HCT116 (cell line): ENCODE measurements at regions not wholly inside any gene's neighbourhood (a gene's known extent, or its start where the extent isn't known, plus 50 kb on each side); places are given as distances from the start of the nearest gene placed in this dataset.

Experiments
- CBX3 ChIP-seq: IDR thresholded peaks from 2 replicates; pipeline ENCODE4 v1.6.1; 2012; ENCODE audit warnings: low read depth
- CEBPB ChIP-seq: IDR thresholded peaks from 2 replicates; pipeline ENCODE4 v1.6.1; 2012; ENCODE audit warnings: low read depth
- EGR1 ChIP-seq: IDR thresholded peaks from 2 replicates; pipeline ENCODE4 v1.6.1; 2012; ENCODE audit warnings: low read depth
- EZH2 ChIP-seq: fragments of 200-600 bp; sonication (generic); IDR thresholded peaks from 2 replicates; pipeline ENCODE4 v1.6.1; 2017; ENCODE audit warnings: antibody characterized with exemption, mixed run types
- EZH2phosphoT487 ChIP-seq: fragments of 200-600 bp; IDR thresholded peaks from 2 replicates; pipeline ENCODE4 v1.6.1; 2018; ENCODE audit warnings: antibody characterized with exemption, borderline replicate concordance
- POLR2A ChIP-seq: IDR thresholded peaks from 2 replicates; pipeline ENCODE4 v1.7.0; 2011; ENCODE audit warnings: borderline replicate concordance; ENCODE audit not compliant: insufficient read depth, insufficient read length; ENCODE audit errors: extremely low read depth
- POLR2AphosphoS5 ChIP-seq: IDR thresholded peaks from 2 replicates; pipeline ENCODE4 v1.6.1; 2011; ENCODE audit warnings: mild to moderate bottlenecking, low read depth, low read length, moderate library complexity
- RAD21 ChIP-seq: IDR thresholded peaks from 2 replicates; pipeline ENCODE4 v1.6.1; 2012; ENCODE audit warnings: low read depth, mild to moderate bottlenecking
- REST ChIP-seq: IDR thresholded peaks from 2 replicates; pipeline ENCODE4 v1.6.1; 2012; ENCODE audit warnings: low read depth
- SIN3A ChIP-seq: IDR thresholded peaks from 2 replicates; pipeline ENCODE4 v1.6.1; 2012; ENCODE audit warnings: low read depth
- SP1 ChIP-seq: IDR thresholded peaks from 2 replicates; pipeline ENCODE4 v1.6.1; 2012; ENCODE audit warnings: low read depth
- TF ChIP-seq, protein P1 (sequence below), 3 experiments: fragments of 200-600 bp in 1 of 3; sonication (generic) in 1 of 3; IDR thresholded peaks in 2 of 3; conservative IDR thresholded peaks in 1 of 3; 2 replicates each; pipeline ENCODE4 v1.5.1; 2012 to 2017; ENCODE audit warnings: low read depth in 2 of 3, low read length in 2 of 3, antibody characterized with exemption in 1 of 3, borderline replicate concordance in 1 of 3, control low read depth in 1 of 3, mild to moderate bottlenecking in 1 of 3, mixed read lengths in 1 of 3, mixed run types in 1 of 3, moderate library complexity in 1 of 3; ENCODE audit not compliant: insufficient read depth in 1 of 3
- TF ChIP-seq, protein P2 (sequence below): IDR thresholded peaks from 2 replicates; pipeline ENCODE4 v1.6.1; 2012
- TF ChIP-seq, protein P3 (sequence below): IDR thresholded peaks from 2 replicates; pipeline ENCODE4 v1.6.1; 2012

- TF ChIP-seq, protein P1, sequence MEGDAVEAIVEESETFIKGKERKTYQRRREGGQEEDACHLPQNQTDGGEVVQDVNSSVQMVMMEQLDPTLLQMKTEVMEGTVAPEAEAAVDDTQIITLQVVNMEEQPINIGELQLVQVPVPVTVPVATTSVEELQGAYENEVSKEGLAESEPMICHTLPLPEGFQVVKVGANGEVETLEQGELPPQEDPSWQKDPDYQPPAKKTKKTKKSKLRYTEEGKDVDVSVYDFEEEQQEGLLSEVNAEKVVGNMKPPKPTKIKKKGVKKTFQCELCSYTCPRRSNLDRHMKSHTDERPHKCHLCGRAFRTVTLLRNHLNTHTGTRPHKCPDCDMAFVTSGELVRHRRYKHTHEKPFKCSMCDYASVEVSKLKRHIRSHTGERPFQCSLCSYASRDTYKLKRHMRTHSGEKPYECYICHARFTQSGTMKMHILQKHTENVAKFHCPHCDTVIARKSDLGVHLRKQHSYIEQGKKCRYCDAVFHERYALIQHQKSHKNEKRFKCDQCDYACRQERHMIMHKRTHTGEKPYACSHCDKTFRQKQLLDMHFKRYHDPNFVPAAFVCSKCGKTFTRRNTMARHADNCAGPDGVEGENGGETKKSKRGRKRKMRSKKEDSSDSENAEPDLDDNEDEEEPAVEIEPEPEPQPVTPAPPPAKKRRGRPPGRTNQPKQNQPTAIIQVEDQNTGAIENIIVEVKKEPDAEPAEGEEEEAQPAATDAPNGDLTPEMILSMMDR (IDR thresholded peaks at IDR 0.05 in 2 of 3, conservative IDR thresholded peaks at IDR 0.05 in 1 of 3; ENCODE audit: borderline replicate concordance in 1 of 3, insufficient read depth in 1 of 3, low read depth in 2 of 3, low read length in 2 of 3) = no peak
- TF ChIP-seq POLR2A = no peak
- no peak for TF ChIP-seq SIN3A
- TF ChIP-seq EZH2phosphoT487 = no peak
- no peak for TF ChIP-seq POLR2AphosphoS5
- TF ChIP-seq, protein P2, sequence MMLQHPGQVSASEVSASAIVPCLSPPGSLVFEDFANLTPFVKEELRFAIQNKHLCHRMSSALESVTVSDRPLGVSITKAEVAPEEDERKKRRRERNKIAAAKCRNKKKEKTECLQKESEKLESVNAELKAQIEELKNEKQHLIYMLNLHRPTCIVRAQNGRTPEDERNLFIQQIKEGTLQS = no peak
- TF ChIP-seq, protein P3, sequence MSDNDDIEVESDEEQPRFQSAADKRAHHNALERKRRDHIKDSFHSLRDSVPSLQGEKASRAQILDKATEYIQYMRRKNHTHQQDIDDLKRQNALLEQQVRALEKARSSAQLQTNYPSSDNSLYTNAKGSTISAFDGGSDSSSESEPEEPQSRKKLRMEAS = no peak
- no peak for TF ChIP-seq RAD21
- no peak for TF ChIP-seq CEBPB
- no peak for TF ChIP-seq EZH2
- TF ChIP-seq SP1 = no peak
- no peak for TF ChIP-seq REST
- no peak for TF ChIP-seq EGR1
- no peak for TF ChIP-seq CBX3
Observed at GRCh38 chr6:169073311-169073710, 180.3 kb downstream of the THBS2 start.
